NCI-H446 (cell line): ENCODE measurements at regions not wholly inside any gene's neighbourhood (a gene's known extent, or its start where the extent isn't known, plus 50 kb on each side); places are given as distances from the start of the nearest gene placed in this dataset.
A peak's percentile ranks its signal among the peaks of the same experiment; 100 is the strongest.
"Not testable (repeated sequence)": the region's sequence is repeated elsewhere in the genome, so short reads cannot be mapped to it uniquely, and the experiment has no call there.

Experiments used
- DNase-seq, 2 experiments: peaks; one replicate each; lab custom pipeline; 2025; lab: John Stamatoyannopoulos, UW

DNA sequence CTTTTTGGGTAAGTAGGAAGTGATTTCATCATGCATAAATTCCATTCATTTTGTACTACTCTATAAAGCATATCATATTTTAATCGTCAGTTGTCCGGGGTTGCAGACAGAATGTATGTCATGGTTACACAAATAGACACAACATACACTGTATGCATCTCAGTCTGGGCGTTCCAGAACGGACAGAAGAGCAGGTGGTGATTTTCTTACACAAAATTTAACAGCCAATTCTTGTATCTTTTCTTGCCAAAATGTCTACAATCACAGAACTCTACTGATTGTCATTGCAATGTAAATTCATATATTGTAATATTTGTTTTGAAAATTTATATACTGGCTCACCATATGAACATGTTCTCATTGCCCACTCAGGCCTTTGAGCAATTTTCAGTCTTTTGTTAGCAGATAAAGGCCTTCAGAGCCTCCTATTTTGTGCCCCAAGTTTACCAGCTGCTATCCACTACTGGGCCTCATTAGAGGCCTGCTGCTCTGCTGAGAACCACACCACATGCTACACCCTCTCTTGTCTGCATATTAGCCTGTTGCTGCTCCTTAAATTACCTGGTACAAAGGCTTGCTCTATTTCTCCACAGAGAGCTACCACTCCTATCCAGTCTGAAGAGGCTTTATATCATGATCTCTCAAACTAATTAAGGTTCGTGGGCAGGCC is 61.5 kb downstream of the PRDM13 start:
- DNase-seq: peak in 1 of 2 experiments; percentile 51

GRCh38 chr6:99689916-99690685 is 83.5 kb downstream of the PRDM13 start:
- DNase-seq: no peak

DNA sequence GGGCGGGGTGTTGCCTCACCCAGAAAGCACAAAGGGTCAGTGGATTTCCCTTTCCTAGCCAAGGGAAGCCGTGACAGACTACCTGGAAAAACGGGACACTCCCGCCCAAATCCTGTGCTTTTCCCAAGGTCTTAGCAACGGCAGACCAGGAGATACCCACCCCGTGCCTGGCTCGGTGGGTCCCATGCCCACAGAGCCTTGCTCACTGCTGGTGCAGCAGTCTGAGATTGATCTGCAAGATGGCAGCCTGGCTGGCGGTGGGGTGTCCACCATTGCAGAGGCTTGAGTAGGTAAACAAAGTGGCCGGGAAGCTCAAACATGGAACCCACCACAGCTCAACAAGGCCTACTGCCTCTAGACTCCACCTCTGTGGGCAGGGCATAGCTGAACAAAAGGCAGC is 95.7 kb downstream of the PRDM13 start:
- not testable (repeated sequence) for DNase-seq

DNA sequence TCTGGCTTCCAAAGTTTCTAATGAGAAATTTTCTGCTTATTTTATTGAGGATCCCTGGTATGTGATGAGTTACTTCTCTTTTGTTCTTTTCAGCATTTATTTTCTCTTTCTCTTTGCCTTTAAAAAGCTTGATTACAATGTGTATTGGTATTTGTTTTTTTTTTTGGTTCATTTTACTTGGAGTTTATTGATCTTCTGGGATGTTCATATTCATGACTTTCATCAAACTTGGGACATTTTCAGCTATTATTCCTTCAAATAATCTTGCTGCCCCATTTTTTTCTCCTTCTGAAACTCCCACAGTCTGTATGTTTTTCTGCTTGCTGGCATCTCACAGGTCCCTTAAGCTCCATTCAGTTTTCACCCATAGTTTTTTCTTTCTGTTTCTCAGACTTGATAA is 102.4 kb downstream of the PRDM13 start:
- no peak for DNase-seq

DNA sequence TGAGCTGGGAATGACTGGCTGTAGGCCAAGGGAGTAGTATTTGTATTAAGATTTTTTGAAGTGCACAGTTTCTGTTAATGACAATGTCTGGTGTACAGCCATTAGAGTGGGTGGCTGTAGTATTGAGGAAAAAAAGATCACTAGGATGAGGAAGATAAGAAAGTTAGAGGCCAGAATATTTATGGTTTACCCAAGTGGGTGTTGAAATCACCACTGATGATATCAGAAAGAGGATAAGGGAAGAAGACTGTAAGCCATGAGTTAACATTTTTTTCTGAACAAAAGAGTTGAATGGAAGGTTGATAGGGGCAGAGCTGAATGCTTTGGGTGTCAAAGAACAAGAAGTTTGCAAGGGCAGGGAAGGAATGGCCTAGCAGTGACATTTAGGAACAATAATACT is 104.7 kb downstream of the PRDM13 start:
- no peak for DNase-seq

DNA sequence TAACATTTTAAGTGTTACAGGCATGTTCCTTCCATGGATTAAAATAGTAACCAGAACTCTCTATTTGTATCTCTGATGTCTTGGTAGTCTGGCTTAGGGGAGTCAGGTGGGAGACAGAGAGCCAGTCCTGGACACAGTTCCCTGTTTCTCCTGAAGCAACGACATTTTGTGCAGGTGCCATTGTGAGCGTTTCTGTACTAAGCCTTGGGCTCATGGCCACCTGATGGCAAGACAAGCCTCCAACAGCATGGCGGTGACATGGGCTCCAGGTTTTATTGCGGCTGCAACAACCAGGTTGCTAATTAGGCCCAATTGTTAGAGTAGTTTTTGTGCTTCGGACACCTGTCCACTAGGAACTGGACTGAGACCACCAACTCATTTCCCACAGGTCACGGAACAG is 105.3 kb downstream of the PRDM13 start:
- DNase-seq: no peak

DNA sequence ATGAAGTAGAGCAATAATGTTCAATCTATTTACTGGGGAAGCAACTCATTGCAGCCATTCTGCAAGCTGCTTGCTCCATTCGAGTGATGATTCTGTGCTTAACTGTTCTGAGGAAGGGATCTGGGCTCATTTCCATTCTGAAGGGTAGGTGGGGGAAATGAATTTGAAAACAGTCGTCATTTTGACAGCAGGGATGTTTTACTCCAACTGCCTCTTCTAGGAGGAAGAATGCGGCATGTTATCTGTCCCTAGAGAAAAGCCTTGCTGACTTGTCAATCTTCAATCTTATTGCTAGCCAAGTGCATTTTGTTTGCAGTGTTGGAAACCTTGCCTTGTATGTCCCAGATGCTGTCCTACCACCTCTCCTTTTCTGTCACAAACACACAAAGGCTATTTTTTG is 105.9 kb downstream of the PRDM13 start:
- DNase-seq: peak in 1 of 2 experiments; percentile 34

DNA sequence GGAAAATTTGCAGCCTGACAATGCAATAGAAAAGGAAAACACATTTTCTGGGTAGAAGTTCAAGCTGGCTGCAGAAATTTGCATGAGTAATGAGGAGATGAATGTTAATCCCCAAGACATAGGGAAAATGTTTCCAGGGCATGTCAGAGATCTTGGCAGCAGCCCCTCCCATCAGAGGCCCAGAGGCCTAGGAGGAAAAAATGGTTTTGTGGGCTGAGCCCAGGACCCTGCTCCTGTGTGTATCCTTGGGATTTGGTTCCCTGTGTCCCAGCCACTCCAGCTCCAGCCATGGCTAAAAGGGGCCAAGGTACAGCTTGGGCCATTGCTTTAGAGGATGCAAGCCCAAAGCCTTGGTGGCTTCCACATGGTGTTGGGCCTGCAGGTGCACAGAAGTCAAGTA is 115.4 kb downstream of the PRDM13 start:
- not testable (repeated sequence) for DNase-seq

DNA sequence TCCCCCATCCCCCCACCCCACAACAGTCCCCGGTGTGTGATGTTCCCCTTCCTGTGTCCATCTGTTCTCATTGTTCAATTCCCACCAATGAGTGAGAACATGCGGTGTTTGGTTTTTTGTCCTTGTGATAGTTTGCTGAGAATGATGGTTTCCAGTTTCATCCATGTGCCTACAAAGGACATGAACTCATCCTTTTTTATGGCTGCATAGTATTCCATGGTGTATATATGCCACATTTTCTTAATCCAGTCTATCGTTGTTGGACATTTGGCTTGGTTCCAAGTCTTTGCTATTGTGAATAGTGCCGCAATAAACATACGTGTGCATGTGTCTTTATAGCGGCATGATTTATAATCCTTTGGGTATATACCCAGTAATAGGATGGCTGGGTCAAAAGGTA is 123.6 kb downstream of the PRDM13 start:
- DNase-seq: not testable (repeated sequence)

GRCh38 chr6:99736302-99736701 is 129.7 kb downstream of the PRDM13 start:
- DNase-seq: peak in 1 of 2 experiments; percentile 4

- peak; percentile 65 to 87 for DNase-seq
Observed at GRCh38 chr6:99739526-99739925, 132.9 kb downstream of the PRDM13 start.

- DNase-seq: no peak
Observed at GRCh38 chr6:99741092-99741491, 134.5 kb downstream of the PRDM13 start.

DNA sequence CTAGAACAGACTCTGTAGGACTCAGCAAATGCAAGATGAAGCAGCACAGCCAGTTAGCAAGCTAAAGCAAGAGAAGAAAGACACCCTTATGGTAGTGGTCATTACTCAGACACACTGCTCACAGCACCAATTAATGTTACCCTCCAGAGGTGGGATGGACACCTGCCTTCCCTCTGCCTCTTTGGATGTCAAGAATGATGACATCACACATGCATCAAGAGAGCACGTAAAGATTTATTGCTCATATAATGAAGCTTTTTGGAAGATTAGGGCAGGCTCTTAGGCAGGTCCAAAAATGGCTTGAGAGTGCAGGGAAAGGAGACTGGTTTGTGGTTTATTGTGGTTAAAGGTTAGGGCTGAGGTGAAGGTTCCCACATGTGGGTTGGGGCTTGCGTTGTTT is 137.0 kb downstream of the PRDM13 start:
- DNase-seq: no peak

GRCh38 chr6:99745651-99746050 is 139.0 kb downstream of the PRDM13 start:
- DNase-seq: no peak

- peak; percentile 53 to 81 for DNase-seq
Observed at GRCh38 chr6:99746261-99746895, 139.7 kb downstream of the PRDM13 start.

- DNase-seq: peak in 1 of 2 experiments; percentile 53
Observed at GRCh38 chr6:99761711-99762110, 155.1 kb downstream of the PRDM13 start.

- DNase-seq: no peak
Observed at GRCh38 chr6:99768166-99768565, 161.5 kb downstream of the PRDM13 start.

DNA sequence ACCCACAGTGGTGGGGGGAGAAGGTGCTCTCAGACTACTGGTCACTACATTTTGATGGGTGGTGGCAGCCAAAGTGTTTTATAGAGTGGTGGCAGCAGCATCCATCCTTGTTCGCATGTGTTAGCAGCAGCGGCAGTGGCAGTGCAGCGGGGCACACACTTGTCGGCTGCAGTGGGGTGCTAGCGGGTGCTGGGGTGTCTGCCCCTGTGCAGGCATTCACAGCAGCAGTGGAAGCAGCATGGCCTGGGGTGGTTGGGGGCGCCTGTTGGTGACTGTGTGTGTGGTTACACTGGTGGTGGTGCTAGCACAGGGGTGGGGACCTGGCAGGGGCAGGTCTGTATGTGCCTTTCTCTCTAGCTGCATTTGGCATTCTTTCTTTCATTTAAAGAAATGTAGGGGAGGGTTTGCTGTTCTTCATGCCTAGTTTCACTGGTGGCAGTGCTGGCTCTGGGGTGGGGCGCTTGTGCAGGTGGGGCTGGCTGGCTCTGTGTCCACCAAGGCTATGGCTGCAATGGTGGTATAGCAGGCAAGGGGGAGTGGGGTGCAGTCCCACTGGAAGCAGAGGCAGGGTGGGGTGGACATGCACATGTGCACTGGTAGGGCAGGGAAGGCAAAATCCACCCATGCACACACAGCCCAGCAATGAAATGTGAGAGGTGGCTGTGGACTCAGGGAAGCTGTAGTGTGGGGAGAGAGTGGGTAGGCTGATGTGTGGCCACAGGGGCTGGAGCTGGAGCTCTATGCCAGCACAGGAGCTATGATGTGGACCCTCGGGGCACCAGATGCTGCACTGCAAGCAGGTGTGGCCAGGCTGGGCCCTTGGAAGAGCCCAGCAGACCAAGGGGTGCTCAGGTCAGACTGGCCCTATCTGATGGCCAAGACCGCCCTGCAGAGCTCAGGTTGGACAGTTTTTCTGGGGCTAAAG is 173.3 kb downstream of the PRDM13 start:
- DNase-seq: no peak

DNA sequence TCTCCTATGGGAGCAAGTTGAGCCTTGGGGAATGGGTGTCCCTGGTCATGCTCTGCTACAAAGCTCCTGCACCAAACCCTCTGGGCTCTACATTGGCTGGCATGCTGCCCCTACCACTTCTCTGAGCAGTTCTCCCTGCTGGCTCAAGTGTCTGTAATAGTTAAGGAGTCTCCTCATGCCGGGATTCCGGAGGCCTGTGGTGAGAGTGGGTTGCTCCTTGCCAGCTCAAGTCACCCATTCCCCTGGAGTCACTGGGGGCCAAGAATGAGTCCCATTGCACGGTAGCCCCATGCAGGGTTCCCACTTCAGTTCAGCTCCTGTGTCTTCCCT is 173.9 kb downstream of the PRDM13 start:
- no peak for DNase-seq

DNA sequence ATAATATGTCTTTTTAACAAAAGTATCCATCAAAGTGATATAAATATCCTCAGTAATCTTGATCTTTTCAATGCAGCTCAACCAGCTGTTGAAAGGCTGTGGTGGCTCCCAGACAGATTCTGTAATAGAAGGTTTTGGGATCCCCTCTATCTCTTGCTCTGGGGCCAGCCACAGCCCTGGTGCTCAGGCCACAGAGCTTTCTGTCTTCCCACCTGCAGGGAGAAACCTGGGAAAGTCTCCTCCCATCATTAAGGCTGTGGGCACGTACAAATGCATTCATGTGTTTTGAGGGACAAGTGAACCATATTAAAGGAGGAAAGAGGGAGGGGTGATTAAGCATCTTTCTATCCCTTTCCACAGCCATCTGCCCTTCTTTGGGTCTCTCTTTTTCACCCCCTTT is 183.1 kb downstream of the PRDM13 start:
- DNase-seq: no peak

DNA sequence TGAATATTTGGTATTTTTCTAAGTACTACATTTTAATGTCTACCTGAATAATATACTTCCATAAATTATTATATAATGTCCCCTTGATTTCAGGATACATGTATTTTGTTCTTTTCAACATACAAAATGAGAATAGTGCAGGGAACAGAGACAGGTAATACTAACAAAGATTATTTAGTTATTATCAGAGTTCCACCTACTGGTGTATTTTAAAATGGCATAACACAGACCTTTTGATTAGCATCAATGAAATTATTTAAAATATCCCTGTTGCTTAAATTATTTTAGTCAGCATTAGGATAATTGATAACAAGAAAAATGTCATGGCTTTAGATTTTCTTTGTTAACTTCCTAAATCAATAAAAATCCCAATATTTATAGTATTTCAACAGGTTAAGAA is 184.0 kb downstream of the PRDM13 start:
- DNase-seq: peak; percentile 2 to 15

GRCh38 chr6:99801805-99802204 is 192.2 kb downstream of the MCHR2 start:
- DNase-seq: no peak
